Middle frontal gyrus (tissue), 1 donor: ENCODE measurements at regions not wholly inside any gene's neighbourhood (a gene's known extent, or its start where the extent isn't known, plus 50 kb on each side); places are given as distances from the start of the nearest gene placed in this dataset.
"Not testable (repeated sequence)": the region's sequence is repeated elsewhere in the genome, so short reads cannot be mapped to it uniquely, and the experiment has no call there.

Experiments used
- DNase-seq: peaks from one replicate; pipeline ENCODE4 v3.0.0-alpha.2; 2015; ENCODE audit warnings: low spot score; ENCODE audit errors: extremely low spot score

DNA sequence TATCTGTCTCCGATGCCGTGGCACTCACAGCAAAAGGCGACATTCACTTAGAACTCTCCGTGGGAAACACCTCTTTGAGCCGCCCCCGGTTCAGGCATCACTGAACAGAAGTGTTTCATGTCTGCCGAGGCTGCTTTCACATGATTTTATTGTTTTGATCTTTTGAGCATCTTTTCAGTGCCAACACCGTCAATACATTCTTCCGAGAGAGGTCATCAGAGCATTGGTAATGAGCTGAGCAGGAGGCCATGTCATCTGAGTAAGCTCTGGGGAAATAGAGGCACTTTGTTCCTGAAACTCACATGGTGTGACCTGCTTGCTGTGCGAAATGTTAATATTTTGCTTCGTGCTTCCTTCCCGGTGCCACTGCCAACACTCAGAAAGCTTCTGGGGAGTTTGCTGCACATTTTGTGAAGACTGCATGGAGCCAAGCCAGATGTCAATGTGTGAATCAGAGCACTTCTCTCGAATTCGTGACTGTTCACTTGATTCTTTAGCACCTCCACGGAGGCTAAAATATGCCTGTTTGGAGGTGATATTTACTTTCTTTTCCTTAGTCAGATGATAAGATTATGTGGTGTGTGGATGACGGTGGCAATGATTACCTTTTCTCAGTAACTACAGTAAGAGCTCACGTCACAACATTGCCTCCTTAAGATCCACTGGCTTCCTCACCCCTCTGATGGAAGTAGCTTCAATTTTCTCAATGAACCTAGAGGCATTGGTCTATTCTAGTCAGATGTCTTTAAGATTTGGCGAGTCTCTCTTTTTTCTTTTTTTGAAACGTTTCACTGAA is 222.3 kb upstream of the HS3ST1 start:
- no peak for DNase-seq

DNA sequence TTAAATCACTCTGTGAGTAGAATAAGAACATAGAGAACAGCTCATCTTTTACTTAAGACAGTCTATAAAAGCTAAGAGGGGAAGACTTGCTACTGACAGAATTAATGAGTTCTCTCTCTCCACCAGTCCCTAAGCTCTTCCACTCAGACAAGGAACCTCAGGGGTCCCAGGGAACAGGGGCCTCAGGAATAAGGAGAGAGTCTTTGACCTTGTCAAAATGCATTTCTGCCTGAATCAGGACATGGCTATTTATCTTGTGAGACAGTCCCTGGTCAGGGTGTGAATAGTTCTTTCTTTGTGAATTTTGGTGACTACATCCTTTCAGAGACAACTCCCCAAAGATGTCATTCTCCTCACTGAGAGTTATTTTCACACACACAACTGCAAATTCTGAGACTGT is 218.7 kb upstream of the HS3ST1 start:
- no peak for DNase-seq

DNA sequence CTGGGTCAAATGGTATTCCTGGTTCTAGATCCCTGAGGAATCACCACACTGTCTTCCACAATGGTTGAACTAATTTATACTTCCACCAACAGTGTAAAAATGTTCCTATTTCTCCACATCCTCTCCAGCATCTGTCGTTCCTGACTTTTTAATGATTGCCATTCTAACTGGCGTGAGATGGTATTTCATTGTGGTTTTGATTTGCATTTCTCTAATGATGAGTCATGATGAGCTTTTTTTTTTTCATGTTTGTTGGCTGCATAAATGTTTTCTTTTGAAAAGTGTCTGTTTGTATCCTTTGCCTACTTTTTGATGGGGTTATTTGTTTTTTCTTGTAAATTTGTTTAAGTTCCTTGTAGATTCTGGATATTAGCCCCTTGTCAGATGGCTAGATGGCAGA is 214.4 kb upstream of the HS3ST1 start:
- DNase-seq, result not testable (repeated sequence)

DNA sequence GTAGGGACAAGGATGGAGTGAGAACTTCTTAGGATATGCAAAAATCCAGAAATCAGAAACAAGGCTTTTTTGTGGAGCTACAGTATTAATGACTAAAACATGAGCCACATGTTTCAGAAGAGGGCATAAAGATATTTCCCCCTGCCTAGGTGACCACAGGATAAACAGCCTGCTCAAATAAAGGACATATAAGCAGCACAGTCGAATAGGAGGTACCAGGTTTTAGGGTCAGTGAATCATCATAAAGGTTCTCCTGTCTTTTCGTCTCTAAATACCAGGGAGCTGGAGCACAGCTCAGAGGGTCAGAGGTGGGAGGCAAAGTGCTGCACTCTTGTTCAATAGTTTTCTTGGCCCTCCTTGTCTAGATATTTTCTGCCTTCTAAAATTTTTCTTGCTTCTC is 211.9 kb upstream of the HS3ST1 start:
- DNase-seq, result no peak

DNA sequence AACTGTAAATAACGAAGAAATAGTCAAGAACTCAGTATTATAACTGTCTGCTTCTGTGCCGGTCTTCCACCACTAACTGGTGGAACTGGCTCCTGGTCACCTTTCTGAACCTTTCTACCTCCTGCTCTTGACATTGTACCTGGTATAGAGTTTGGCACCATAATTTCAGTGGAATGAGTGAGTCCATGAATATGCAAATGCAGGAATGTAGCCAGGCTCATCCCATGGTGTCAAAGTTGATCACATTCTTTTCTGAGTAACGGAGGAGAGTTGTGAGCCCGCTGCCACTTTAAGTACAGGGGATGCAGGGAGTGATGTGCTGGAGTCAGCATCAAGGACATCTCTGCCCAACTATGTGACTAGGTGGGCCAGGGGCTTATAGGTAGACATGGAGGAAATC is 207.9 kb upstream of the HS3ST1 start:
- DNase-seq, result no peak

DNA sequence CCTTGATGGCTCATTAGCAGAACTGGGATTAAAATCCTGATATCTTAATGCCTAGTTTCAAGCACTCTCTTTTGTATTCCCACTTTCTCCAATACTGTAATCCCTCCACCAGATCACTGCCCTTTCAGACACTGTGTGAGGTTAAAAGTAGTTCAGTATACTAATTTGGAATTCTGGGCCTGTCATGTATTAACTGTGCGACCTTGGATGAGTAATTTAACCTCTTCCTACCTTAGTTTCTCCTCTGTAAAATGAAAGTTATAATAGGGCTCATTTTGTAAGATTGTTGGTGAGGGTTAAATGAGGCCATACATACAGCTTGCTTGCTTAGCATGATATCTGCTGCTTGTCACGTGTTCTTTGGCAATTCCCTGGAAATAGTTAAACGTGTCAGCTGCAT is 207.3 kb upstream of the HS3ST1 start:
- no peak for DNase-seq

DNA sequence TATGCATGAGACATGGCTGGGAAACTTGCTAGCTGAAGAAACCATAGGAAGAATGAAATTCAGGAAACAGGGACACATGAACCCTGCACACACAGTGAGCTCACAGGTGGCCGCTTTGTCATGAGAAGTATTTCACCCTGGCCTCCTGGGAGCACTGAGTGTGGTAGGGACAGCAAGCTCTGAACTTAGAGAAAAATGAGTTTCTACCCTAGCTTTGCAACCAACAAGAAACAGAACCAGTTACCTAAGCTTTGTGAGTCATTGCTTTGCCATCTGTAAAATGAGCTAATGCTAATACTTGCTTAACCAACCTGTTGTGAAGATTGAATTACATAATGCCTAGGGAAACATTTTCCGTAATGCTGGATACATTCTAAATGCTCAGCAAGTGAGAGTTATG is 206.6 kb upstream of the HS3ST1 start:
- DNase-seq, result no peak

DNA sequence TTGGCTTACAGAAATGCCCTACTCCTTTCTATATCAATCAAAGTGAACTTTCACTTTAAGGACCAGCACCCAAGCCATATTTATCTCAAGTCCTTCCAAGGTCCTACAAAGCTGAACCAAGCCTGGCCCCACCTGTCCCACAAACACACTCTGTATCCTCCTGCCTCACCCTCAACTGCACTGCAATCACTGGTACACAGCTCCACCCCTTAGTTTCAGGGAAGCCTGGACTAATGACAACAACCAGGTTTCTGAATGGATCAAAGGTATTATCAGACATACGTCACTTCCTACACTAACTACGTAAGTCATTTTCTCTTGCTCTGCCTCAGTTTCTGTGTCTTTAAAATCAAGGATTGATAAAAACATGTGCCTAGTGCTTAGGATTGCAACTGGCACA is 205.6 kb upstream of the HS3ST1 start:
- no peak for DNase-seq

DNA sequence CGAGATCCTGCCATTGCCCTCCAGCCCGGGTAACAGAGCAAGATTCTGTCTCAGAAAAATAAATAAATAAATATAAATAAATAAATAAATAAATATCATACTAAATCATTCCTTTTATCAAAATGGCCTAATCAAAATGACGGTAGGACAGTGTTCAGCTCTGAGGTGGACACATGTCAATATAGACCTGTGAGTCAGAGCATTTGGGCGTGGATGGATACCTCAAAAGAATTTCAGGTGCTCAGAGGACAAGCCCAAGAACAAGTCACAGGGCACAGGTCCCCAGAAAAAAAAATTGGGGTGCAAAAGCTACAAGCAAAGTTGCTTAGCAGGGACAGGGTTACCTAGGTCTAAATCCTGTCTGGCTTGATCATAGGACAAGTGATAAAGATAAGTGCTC is 204.7 kb upstream of the HS3ST1 start:
- no peak for DNase-seq

DNA sequence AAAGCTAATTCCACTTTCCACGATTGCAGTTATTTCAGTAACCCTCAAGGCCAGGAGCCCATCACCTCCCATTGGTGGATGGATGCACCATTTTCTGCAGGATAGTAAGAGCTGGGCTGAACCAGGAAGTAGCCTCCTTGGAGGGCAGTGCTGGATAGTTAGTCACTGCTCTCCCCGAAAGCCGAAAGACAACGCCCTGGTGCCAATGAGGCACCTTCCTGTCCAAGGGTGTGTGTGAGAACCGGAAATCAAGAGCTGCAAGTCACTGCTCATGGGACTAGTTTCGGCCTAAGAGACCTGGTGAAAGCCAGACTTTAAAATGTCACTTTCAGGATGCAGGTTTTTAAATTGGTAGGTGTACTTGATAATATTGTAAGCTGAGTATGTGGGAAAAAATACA is 203.8 kb upstream of the HS3ST1 start:
- DNase-seq, result no peak

DNA sequence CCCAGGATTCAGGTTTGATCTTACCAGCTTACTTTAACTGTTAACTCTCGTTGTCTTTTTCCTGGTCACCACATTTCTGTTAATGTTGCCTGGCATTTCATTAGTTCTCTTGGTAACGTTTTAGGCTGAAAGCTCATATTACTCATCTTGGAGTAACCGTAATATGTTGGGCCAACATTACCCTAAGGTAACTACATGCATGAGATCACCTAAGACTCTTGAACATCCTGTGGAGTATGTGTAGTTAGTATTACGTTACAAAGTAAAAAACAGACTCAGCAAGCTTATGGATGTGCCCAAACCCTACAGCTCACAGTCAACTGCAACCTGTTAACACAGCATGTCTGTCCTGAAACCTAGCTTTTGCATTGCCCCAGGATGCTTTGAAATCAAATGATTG is 203.3 kb upstream of the HS3ST1 start:
- no peak for DNase-seq

DNA sequence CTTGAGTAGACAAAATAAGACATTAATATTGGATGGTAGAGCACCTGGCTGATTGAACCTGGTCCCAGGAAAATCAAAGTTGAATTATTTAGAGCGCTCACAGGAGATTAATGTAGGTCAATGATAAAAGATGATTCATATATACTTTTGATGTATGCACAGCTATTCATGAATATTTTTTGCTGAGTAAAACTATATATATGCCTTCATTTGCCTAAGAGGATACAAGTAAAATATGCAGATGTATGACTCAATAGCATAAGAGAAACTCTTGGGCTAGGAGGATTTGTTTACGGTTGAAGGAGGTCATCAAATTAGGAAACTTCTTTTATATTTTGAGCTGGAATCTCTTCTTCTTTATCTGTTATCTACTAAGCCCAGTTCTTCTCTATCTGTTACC is 202.7 kb upstream of the HS3ST1 start:
- DNase-seq, result no peak

DNA sequence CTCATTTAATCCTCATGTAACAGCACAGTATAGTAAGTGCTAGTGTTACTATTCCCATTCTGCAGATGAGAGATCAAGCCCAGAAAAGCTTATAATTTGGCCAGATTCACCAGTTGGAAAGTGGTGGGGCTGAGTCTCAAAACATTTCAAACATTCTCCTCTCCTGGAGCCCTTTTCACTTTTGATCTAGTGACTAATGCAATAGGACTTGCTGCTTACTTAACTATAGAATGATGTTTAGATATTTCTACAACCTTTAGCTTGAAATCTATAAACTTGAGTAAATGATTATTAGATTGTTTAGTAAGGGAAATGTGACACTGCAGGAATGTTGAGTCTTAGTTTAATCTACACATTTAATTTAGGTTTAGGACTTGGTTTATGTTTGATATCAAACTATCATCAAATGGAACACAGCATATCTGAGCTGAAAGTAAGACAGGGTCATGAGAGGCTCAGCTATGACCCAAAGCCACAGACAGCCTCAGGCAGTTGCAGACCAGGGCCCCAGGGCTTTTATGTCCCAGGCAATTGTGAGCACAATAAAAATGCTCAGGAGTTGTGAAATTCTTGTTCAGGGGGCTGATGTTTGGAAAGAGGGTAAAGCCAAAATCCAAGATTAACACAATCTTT is 199.5 kb upstream of the HS3ST1 start:
- DNase-seq, result no peak

DNA sequence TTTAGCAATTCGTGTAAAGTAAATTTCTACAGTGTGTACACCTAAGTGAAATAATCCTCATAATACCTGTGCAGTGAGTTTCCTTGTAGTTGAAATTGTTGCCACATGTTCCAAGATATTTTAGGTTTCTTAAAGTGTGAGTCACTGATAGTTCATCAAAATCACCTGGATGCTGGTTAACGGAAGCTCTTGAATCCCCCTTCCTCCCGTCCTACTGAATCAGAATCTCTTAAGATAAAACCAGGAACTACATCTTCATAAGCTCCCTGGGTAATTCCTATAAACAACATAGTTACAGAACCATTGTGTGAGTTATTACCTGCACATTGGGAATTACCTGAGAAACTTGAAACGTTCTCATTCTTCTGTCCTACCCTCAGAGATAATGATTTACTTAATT is 197.4 kb upstream of the HS3ST1 start:
- no peak for DNase-seq

DNA sequence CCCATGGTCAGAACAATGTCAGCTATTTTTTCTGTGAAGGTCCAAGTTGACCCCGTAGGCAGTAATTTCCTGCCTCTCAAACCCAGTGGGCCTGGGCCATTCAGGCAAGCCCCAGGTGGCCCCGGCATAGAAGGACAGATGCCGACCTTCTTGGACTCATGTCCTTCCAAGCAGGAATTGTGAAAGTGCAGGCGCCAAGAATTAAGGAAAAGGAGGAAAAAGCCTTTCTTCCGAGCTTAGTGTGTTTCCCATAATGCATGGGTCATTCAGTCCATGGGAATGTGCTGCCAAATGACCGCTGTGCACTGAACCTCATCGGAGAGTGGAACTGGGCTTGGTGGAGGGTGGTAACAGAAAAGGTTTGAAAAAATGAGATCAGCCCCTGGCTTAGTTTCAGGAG is 196.5 kb upstream of the HS3ST1 start:
- DNase-seq, result no peak

DNA sequence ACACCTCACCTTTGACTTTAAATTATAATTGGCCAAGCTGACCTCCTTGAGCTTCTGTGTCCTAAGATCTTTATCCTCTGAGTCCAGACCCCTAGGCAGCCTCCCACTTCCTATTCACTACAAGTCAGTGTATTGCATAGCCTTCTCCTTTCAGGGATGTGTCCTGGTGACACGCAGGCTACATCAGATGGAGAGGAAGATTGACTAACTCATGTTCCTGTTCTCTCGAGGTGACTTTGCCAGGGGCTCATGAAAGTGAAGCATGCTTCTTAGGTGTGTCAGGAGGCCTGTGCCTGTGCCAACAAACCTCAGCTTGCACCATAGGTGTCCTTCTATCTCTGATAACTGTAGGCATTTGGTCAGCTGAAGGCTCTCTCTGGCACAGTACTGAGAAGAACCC is 195.7 kb upstream of the HS3ST1 start:
- DNase-seq, result no peak

DNA sequence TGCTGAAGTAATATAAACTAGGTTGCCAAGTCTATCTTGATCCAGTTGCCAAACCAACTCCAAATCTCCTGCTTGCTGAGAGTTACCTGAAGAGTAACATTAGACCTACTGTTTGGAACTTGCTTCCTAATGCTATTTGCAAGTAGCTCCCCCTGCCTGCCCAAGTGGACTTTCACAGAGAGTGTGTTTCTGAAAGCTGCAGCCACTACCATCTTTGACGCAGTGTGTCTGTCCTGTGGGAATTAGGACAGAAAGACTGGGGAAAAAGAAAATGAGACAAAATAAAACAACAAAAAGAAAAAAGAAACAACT is 195.0 kb upstream of the HS3ST1 start:
- no peak for DNase-seq

DNA sequence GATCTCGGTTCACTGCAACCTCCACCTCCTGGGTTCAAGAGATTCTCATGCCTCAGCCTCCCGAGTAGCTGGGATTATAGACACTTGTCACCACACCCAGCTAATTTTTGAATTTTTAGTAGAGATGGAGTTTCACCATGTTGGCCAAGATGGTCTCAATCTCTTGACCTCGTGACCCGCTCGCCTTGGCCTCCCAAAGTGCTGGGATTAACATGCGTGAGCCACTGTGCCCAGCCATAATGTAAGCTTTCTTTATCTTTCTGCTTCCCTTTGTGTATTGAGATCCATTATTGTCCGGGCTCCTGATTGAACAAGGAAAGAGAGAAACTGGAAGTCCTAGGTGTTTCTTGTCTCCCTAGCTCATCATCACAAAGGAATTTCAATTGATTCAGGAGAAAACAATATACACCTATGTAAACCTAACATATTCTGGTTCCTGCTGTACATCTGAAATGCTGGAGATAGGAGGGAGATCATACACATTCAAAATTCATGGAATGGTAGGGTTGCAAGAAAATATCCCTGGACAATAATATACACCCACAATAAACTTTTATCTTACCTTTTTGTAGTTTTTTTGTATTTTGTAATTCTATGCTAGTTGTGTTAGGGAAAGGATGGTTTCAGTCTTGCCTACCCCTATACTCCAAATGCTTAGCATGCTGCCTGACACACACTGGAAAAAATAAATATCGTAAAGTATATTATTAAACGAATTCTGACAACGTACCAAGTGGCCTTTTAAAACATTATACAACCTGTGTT is 194.4 kb upstream of the HS3ST1 start:
- DNase-seq, result no peak

DNA sequence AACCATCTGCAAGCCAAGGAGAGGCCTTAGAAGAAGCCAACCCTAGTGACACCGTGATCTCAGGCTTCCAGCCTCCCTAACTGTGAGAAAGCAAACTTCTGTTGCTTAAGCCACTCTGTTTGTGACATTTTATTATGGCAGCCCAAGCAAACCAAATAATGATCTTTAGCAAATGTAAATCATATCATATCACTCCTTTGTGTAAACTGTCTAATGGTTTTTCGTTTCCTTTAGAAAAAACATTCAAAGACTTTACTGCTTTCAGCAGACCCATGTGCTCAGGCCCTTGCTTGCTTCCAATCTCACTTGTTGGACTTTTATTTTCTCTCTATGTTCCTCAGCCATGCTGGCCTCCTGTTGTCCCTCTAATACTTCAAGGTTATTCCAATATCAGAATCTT is 192.2 kb upstream of the HS3ST1 start:
- DNase-seq, result no peak

DNA sequence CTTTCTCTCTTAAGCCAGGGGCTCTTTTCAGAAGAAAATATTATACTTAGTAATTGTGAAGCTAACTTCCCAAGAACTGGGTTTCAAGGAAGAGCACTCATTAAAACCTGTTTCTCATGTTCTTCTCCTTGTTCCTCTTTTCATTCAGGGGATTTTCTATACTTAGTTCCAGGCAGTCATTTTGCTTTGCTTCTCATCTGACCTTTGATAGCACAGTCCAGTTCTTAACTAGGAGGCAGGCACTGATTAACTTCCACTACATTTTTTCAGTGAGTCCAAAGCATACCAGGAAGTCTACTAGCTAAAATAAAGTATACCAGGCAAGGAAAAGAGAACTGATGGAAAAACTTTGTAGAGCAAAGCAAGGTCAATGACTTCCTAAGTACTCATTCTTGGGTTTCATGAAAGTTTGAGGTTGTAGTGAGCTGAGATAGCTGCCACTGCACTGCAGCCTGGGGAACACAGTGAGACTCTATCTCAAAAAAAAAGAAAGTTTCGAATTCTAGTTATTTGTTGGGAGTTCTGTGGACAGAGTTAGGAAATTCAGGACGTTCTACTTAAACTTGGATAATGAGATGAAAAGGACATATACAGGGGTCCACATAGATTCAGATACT is 190.1 kb upstream of the HS3ST1 start:
- DNase-seq, result no peak

DNA sequence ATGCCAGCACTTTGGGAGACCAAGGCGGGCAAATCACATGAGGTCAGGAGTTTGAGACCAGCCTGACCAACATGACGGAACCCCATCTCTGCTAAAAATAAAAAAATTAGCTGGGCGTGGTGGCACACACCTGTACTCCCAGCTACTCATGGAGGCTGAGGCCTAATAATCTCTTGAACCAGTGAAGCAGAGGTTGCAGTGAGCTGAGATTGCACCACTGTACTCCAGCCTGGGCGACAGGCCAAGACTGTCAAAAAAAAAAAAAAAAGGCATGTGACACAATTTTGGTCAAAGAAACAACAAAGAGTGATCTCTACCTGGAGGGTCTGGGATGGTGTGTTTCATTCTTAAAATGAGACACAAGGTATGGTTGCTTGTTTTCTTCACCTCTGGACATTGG is 188.2 kb upstream of the HS3ST1 start:
- no peak for DNase-seq

DNA sequence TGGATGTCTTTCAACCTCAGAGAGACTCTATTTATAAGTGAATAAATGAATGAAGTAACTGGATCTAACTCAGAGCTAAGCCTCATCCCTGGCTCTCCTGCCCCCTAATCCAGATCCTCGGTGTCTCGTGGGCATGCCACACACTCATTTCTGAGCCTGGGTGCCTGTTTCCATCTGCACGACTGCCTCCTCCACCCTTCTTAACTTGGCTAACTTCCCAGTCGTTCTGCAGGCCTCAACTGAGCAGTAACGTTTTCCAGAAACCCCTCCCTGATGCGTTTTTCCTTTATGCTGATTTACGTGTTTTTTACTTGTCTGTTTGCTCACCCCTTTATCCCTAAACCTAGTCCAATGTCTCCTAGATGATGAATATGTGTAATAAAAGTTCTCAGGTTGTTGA is 186.9 kb upstream of the HS3ST1 start:
- DNase-seq, result no peak
